NCI-H2171 treated with DMSO at 0.1 percent for 48 hours (cell line): ENCODE measurements at regions not wholly inside any gene's neighbourhood (a gene's known extent, or its start where the extent isn't known, plus 50 kb on each side); places are given as distances from the start of the nearest gene placed in this dataset.
"Not testable (repeated sequence)": the region's sequence is repeated elsewhere in the genome, so short reads cannot be mapped to it uniquely, and the experiment has no call there.

ENCODE experiments used
- DNase-seq: peaks from one replicate; lab custom pipeline; 2025; lab: John Stamatoyannopoulos, UW

DNA sequence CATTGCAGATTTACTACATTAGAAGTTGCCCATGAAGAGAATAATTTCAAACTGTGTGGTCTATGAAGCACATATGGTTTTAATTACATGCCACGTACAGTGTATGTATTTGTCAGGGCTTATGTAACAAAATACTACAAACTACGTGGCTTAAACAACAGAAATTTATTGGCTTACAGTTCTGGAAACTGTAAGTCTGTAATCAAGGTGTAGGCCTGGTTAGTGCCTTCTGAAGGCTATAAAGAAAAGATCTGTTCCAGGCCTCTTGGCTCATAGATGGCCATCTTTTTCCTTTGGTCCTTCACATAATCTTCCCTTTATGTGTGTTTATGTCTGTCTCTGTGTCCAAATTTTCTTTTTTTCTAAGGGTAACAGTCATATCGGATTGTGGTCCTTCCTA, 1160.2 kb downstream of the FAM133A start:
- no peak for DNase-seq

DNA sequence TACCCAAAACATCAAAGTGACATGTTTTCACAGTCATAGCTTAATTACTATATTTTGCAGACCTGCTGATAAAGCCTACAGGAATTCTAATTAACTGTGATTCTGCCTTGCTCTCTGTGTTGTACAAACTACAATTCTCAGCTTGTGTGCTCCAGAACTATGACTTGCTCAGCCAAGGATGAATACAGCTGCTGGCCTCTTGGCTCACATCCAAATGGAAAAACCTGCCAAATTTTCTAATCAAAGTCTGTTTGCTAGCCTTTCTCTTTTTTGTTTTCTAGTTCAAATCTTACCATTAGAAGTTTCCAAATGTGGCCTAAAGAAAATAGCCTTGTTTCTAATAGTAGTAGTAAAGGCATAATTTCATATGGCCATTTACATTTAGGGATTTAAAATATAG, 1176.8 kb downstream of the FAM133A start:
- DNase-seq, result peak; percentile 85

DNA sequence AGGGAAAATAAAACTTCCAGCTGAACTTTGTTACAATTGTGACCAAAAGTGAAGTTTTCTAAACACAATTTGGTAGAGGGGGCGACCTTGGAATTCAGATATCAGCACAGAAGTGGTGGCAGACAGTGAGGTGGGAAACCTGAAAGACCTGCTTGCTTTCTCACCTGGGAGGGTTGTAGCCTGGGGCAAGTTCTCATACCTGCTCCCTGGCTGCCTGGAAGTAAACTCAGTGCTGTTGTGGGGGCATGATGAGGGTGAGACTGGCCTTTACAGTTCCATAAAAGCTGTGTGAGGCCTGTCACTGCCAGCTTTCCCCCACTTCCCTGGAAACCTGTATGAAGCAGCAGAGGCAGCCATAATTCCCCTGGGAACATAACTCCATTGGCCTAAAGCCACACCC, 1180.2 kb downstream of the FAM133A start:
- no peak for DNase-seq

DNA sequence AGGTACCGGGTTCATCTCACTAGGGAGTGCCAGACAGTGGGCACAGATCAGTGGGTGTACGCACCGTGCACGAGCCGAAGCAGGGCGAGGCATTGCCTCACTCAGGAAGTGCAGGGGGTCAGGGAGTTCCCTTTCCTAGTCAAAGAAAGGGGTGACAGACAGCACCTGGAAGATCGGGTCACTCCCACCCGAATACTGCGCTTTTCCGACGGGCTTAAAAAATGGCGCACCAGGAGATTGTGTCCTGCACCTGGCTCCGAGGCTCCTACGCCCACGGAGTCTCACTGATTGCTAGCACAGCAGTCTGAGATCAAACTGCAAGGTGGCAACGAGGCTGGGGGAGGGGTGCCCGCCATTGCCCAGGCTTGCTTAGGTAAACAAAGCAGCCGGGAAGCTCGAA, 1188.5 kb downstream of the FAM133A start:
- DNase-seq, result peak; percentile 31

GRCh38 chrX:94871640-94872039, 1197.6 kb downstream of the FAM133A start:
- DNase-seq, result no peak

DNA sequence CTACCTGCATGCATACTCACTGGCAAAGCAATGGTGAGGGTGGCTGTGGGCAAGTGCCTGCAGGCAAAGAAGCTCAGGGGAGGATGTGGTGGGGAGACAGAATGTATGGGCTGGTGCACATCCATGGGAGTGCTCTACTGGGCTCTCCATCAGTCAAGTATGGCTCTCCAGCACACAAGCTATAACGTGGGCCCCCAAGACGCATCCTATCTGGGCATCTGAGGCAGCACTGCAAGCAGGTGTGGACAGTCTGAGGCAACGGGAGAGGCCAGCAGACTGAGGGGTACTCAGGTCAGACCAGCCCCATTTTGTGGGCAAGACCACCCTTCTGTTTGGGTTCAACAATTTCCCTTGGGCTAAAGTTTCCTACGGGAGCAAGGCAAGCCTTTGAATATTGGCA, 1227.8 kb downstream of the FAM133A start:
- DNase-seq, result no peak

GRCh38 chrX:94908171-94908570, 1234.2 kb downstream of the FAM133A start:
- peak; percentile 11 for DNase-seq

DNA sequence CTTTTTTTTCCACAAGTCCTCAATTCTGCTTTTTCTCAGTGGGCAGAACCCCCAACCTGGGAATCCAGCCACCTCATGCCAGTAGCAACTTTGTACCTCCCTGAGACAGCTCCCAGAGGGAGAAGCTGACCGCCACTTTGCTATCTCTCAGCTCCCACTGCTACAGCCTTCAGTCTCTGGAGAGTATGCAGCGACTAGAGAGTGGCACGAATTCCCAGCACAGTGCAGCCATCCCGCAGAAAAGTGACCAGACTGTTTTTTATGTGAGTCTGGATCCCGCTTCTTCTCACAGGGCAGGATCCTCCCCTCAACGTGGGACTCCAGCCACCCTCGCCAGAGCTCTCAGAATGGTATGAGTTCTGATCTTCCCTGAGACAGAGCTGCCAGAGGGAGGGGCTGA, 1234.6 kb downstream of the FAM133A start:
- DNase-seq, result no peak

- DNase-seq, result no peak
Observed at GRCh38 chrX:94914235-94914634, 1240.2 kb downstream of the FAM133A start.

DNA sequence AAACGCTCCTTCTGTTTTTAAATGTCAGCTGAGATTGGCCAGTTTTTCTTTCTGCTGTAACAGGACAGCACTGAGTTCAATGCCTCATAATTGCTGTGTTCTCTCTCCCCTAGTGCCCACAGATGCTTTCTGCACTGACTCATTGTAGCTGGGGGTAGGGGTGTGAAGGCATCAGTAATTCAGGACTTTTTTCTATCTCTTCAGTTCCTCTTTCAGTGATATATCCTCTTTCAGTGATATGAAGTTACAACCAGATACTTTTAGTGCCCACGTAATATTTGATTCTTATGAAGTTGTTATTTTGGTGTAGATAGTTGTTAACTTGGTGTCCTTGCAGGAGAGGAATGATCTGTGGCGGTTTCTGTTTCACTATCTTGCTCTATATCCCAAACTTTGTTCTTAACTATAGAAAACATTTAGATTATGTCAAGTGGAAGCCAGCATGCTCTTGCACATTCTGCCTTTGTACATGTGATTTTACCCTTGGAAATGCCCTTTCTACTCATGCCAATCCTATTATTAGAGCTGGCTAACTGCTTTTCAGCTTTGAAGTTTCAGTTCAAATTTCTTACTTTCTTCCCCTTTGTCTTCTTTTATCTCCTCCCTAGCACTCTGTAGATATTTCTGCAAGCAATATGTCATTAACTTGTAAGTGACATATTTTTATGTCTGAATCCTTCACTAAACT, 1258.4 kb downstream of the FAM133A start:
- DNase-seq, result no peak

DNA sequence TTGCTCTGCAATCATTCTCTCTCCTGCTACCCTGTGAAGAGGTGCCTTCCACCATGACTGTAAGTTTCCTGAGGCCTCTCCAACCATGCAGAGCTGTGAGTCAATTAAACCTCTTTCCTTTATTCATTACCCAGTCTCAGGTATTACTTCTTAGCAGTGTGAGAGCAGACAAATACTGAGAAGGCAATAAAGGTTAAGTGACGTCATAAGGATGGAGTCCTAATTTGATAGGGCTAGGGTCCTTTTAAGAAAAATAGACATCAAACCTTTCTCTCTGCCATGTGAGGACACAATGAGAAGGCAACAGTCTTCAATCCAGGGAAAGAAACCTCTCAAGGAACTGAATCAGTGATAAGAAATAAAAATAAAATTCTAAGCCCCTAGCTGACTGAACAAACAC, 1262.7 kb downstream of the FAM133A start:
- DNase-seq, result no peak

DNA sequence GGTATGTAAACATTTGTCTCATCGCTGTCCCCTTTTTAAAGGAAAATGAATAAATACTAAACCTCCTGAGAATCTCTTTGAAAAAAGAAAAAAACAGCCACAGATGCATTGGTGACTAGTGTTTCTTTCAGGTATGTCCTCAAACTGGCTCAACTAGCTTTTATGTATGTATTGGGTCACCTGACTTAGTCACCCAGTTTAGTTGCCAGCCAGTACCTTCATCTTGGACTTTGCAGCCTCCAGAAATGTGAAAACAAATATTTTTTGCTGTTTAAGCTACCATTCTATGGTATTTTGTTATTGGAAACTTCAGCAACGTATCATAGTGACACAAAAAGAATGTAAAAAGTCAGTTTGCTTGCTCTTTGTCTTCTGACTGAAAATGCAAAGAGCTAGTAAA, 1263.5 kb downstream of the FAM133A start:
- no peak for DNase-seq

DNA sequence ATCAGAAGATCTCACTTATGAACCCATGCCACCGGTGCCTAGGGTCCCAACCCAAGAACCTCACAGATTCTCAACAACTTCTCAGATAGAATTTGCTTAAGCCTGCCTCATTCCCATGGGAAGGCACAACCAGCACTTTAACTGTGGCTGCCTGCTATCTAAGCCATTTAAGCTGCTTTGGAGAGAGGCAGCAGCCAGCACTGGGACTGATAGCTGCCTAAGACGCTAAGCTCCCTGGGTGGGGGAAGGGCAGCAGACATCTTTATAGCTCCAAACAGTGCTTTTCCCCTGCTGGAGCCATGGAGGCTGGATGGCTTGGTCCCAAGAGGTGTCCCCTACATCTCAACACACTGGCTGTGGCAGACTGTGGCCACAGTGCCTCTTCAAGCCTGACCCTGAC, 1268.6 kb downstream of the FAM133A start:
- DNase-seq, result no peak

- not testable (repeated sequence) for DNase-seq
Observed at GRCh38 chrX:94946137-94946536, 1272.1 kb downstream of the FAM133A start.

- DNase-seq, result peak; percentile 40
Observed at GRCh38 chrX:94961730-94962129, 1287.7 kb downstream of the FAM133A start.

GRCh38 chrX:94977562-94977961, 1303.6 kb downstream of the FAM133A start:
- no peak for DNase-seq

GRCh38 chrX:94977986-94978385, 1304.0 kb downstream of the FAM133A start:
- no peak for DNase-seq
